ENCODE measurements at regions not wholly inside any gene's neighbourhood (a gene's known extent, or its start where the extent isn't known, plus 50 kb on each side); places are given as distances from the start of the nearest gene placed in this dataset.

GRCh38 chr4:104728380-104729122 lies 233.9 kb upstream of the CXXC4 start:
- Histone ChIP-seq H3K27ac (ENCODE audit: low read depth, low read length, poor library complexity, severe bottlenecking) (no peak overlapping the region), H3K9ac (ENCODE audit: low read length) (no peak overlapping the region), H3K4me2 (ENCODE audit: low read length) (no peak overlapping the region), H4K20me1 (ENCODE audit: insufficient read depth, low read length) (no peaks in the 10 kb centered on the region), H3K4me1 (ENCODE audit: insufficient read depth, low read length, severe bottlenecking) (no peaks in the 10 kb centered on the region), H3K36me3 (ENCODE audit: insufficient read depth, low read length) (no peaks in the 10 kb centered on the region), H3K27me3 (ENCODE audit: insufficient read depth, low read length) (no peaks in the 10 kb centered on the region), H3F3A (ENCODE audit: insufficient read depth, low read length) (no peaks in the 10 kb centered on the region), H3K9me2 (ENCODE audit: low read depth, low read length) (no peaks in the 10 kb centered on the region), H3K79me2 (ENCODE audit: insufficient read depth, low read length) (no peaks in the 10 kb centered on the region), H2AFZ (ENCODE audit: low read length) (no peak overlapping the region), H3K9me3 (ENCODE audit: low read length) (no peaks in the 10 kb centered on the region), H3K4me3 (ENCODE audit: low read depth, low read length, poor library complexity, severe bottlenecking) (no peak overlapping the region)
- TF ChIP-seq EZH2 (IDR thresholded peaks at IDR 0.05; ENCODE audit: borderline replicate concordance, low read length) (no peak), CTCF (IDR thresholded peaks at IDR 0.05; ENCODE audit: low read length) (no peak)

- no peak overlapping the region for H3K9ac ChIP-seq (ENCODE audit: low read length)
- peaks cover 15% of the 10 kb centered on the region for H3K4me1 ChIP-seq (ENCODE audit: insufficient read depth, low read length, severe bottlenecking)
- no peak overlapping the region for H3K4me2 ChIP-seq (ENCODE audit: low read length)
- H3K4me3 ChIP-seq (ENCODE audit: low read depth, low read length, poor library complexity, severe bottlenecking), result no peak overlapping the region
- no peaks in the 10 kb centered on the region for H3F3A ChIP-seq (ENCODE audit: insufficient read depth, low read length)
- H2AFZ ChIP-seq (ENCODE audit: low read length), result no peak overlapping the region
- H3K9me3 ChIP-seq (ENCODE audit: low read length), result no peaks in the 10 kb centered on the region
- no peaks in the 10 kb centered on the region for H3K9me2 ChIP-seq (ENCODE audit: low read depth, low read length)
- H4K20me1 ChIP-seq (ENCODE audit: insufficient read depth, low read length), result no peaks in the 10 kb centered on the region
- TF ChIP-seq EZH2 (IDR thresholded peaks at IDR 0.05; ENCODE audit: borderline replicate concordance, low read length) (no peak), CTCF (IDR thresholded peaks at IDR 0.05; ENCODE audit: low read length) (no peak)
- H3K79me2 ChIP-seq (ENCODE audit: insufficient read depth, low read length), result no peaks in the 10 kb centered on the region
- no peak overlapping the region for H3K27ac ChIP-seq (ENCODE audit: low read depth, low read length, poor library complexity, severe bottlenecking)
- H3K36me3 ChIP-seq (ENCODE audit: insufficient read depth, low read length), result no peaks in the 10 kb centered on the region
- H3K27me3 ChIP-seq (ENCODE audit: insufficient read depth, low read length), result no peaks in the 10 kb centered on the region
Observed at GRCh38 chr4:104732766-104733165, 238.1 kb upstream of the CXXC4 start.

DNA sequence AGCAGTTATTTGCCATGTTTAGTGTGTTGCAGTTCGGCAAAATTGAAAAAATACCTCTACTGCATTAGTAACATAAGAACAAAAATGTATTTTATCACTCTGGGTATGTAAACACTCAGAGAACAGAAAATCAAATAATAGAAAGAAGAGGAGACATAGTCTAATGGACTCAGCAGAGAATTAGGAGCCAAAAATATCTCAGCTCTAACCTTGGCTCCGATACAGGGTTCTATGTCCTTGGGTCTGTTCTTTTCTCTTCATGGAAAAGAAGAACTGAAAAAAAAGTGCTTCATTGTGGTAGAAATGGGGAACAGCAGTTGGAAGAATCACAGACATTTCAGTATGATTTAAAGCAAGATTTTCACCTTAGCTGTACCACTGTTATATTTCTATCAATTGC lies 240.5 kb upstream of the CXXC4 start:
- Histone ChIP-seq H3K36me3 (ENCODE audit: insufficient read depth, low read length) (no peaks in the 10 kb centered on the region), H2AFZ (ENCODE audit: low read length) (no peak overlapping the region), H3F3A (ENCODE audit: insufficient read depth, low read length) (no peaks in the 10 kb centered on the region), H3K4me1 (ENCODE audit: insufficient read depth, low read length, severe bottlenecking) (peaks cover 15% of the 10 kb centered on the region), H3K9ac (ENCODE audit: low read length) (no peak overlapping the region), H3K4me3 (ENCODE audit: low read depth, low read length, poor library complexity, severe bottlenecking) (no peak overlapping the region), H3K9me3 (ENCODE audit: low read length) (no peaks in the 10 kb centered on the region), H4K20me1 (ENCODE audit: insufficient read depth, low read length) (no peaks in the 10 kb centered on the region), H3K4me2 (ENCODE audit: low read length) (no peak overlapping the region), H3K9me2 (ENCODE audit: low read depth, low read length) (no peaks in the 10 kb centered on the region), H3K27ac (ENCODE audit: low read depth, low read length, poor library complexity, severe bottlenecking) (no peak overlapping the region), H3K27me3 (ENCODE audit: insufficient read depth, low read length) (no peaks in the 10 kb centered on the region), H3K79me2 (ENCODE audit: insufficient read depth, low read length) (no peaks in the 10 kb centered on the region)
- no peak for TF ChIP-seq EZH2 (IDR thresholded peaks at IDR 0.05; ENCODE audit: borderline replicate concordance, low read length)
- no peak for TF ChIP-seq CTCF (IDR thresholded peaks at IDR 0.05; ENCODE audit: low read length)
